Left lobe of liver (tissue), 2 donors: ENCODE measurements at regions not wholly inside any gene's neighbourhood (a gene's known extent, or its start where the extent isn't known, plus 50 kb on each side); places are given as distances from the start of the nearest gene placed in this dataset.

ENCODE experiments used
- ATAC-seq: fragments of 200-7000 bp; cut with Tn5 transposase; one replicate; pipeline ENCODE4 v1.9.1; 2020; ENCODE audit warnings: mild to moderate bottlenecking, moderate library complexity
- DNase-seq: peaks from one replicate; pipeline ENCODE4 v3.0.0-alpha.2; 2020; ENCODE audit warnings: low spot score
- donor health status: DM: no; HTN: no; CAD: no; lungs with moderate emphysema.
- donor health status: DM: no; HTN: yes; CAD: no.

DNA sequence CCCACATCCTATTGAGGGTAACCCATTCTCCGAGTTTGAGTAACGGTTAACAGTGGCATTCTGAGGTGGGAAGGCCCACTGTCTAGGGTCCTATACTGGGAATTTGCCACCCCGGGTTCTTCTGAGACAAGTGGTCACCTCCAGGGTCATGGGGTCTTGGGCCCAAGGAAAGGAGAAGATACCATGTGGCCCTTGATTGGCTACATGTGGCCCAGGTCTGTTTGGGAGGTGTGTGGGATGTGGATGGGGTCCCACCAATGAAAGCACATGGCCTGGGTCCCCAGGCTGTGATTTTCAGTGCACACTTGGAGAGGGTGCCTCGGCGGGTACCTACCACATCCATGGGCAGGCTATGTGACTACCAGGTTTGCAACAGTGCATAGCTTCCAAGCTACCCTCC lies 214.4 kb downstream of the UBE3A start:
- no peak for ATAC-seq
- DNase-seq, result no peak

DNA sequence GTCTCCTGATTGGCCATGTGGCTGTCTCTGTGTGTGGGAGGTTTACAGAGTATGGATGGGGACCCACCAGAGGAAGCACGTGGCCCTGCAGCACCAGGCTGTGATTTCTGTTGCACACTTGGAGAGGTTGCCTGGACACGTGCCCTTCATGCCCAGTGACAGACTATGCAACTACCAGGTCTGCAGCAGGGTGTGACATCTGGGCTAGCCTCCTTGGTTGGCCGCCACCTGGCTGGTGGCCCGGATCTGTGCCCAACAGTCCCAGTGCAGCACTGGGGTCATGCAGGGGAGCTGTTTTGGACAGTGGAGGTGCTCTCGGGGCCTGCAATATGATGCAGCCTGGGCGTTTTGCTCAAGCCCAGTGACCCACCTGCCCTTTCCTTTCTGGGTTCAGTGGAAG lies 212.5 kb downstream of the UBE3A start:
- ATAC-seq, result peak; percentile 89
- DNase-seq, result peak; percentile 73

DNA sequence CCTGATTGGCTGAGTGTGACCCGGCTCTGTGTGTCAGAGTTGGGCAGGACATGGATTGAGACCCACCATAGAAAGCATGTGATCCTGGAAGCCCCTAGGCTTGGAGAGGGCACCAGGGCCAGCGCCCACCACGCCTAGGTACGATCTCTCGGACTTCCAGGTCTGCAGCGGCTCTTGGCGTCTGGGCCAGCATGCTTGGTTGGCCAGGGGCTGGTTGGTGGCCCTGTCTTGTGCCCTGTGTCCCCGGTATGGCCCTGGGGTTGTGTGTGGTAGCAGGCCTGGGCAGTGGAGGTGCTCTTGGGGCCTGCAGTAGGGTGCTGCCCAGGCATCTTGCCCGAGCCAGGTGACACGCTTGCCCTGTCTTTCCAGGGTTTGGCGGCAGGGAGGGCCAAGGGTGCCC lies 210.6 kb downstream of the UBE3A start:
- ATAC-seq (no peak), DNase-seq (no peak)

DNA sequence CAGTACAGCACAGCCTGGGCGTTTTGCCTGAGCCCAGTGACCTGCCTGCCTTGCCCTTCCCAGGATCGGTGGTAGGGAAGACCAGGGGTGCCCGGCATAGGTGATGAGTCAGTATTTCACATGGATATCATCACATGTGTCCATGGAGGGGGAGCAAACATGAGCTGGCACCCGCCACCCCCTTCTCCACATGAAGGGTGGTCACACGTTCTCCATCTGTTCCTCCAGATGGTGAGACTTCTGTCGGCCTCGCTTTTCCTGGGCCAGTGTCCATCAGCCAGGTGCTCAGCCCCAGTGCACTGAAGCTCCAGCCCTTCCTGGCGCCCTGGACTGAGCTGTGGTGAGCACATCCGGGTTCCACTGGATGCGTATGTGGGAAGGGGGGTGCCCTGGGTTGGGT lies 208.4 kb downstream of the UBE3A start:
- no peak for ATAC-seq
- no peak for DNase-seq

DNA sequence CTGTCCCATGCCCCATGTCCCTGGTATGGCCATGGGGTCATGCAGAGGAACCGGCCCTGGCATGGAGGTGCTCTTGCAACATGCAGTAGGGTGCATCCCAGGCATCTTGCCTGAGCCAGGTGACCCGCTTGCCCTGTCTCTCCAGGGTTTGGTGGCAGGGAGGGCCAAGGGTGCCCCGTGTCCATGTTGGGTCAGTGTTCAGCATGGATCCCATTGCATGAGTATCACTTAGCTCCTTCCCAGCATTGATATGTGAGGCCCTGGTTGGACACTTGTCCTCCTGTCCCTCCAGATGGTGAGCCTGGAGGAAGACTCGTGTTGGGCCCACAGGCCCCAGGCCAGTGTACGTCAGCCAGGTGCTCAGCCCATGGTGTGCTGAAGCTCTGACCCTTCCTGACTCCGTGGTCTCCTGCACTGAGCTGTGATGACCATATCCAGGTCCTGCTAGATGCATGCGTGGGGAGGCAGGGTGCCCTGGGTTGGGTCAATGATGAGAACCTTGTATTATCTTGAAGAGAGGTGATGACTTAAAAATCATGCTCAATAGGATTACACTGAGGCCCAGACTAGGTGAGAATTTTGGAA lies 205.0 kb downstream of the UBE3A start:
- DNase-seq (no peak), ATAC-seq (no peak)

DNA sequence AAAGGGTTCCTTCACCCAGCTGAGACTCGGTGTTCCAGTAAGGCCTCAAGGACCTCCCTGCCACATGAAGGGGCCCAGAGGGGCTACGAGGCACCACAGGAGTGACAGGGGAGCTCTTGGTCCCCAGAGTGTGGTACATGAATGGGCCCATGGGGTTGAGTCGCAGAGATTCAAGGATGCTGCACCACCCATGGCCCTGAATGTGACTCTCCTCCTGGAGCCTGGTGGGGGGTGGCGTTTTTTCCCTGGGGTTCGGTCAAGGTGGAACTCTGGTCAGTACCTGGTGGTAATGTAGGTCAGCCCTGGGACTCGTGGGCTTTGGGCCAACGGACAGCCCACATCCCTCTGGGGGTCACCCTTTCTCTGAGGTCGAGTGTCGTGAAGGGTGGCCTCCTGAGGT lies 204.0 kb downstream of the UBE3A start:
- ATAC-seq, result no peak
- no peak for DNase-seq

DNA sequence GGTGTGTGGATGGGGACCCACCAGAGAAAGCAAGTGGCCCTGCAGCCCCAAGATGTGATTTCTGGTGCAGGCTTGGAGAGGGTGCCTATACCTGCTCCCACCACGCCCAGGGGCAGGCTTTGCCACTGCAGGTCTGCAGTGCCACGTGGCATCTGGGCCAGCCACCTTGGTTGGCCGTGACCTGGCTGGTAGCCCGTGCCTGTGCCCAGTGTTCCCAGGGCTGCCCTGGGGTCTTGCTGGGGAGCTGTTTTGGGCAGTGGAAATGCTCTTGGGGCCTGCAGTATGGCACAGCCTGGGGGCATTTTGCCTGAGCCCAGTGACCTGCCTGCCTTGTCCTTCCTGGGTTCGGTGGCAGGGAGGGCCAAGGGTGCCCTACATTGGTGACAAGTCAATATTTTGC lies 203.4 kb downstream of the UBE3A start:
- ATAC-seq (no peak), DNase-seq (no peak)

DNA sequence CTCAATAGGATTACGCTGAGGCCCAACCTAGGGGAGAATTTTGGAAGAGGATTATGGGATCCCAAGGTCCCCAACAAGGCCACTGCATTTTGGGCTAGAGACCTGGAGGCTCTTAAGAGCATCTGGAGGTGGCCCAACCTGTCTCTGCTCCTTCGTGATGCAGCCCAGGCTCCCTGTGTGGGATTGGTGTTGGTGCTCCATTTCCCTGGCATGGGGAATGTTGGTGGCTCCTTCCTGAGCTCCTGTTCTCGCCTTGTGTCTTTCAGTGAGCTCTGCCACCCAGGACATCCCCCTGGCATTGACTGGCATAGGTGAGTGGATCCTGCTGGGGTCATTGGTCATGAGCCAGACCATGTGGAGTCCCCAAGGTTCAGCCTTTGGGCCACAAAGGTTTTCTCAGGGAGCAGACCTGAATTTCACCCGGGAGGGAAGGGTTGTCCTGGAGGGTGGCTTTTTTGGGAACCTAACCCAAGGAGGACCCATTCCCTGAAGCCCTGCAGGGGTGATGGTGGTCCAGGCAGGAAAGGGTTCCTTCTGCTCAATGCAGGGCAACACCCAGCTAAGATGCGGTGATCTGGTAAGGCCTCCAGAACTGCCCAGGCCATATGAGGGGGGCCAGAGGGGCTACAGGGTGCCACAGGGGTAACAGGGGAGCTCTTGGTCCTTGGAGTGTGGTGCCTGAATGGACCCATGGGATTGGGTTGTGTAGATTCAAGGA lies 202.5 kb downstream of the UBE3A start:
- DNase-seq (no peak), ATAC-seq (no peak)

DNA sequence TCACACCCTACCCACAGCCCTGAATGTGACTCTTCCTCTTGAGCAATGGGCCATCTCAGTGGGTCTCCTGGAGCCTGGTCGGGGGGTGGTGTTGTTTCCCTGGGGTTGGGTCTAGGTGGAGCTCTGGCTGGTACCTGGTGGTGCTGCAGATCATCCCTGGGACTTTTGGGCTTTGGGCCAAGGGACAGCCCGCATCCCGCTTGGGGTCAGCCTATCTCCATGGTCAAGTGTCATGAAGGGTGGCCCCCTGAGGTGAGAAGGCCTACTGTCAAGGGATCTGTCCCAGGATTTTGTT lies 202.0 kb downstream of the UBE3A start:
- DNase-seq (no peak), ATAC-seq (no peak)

DNA sequence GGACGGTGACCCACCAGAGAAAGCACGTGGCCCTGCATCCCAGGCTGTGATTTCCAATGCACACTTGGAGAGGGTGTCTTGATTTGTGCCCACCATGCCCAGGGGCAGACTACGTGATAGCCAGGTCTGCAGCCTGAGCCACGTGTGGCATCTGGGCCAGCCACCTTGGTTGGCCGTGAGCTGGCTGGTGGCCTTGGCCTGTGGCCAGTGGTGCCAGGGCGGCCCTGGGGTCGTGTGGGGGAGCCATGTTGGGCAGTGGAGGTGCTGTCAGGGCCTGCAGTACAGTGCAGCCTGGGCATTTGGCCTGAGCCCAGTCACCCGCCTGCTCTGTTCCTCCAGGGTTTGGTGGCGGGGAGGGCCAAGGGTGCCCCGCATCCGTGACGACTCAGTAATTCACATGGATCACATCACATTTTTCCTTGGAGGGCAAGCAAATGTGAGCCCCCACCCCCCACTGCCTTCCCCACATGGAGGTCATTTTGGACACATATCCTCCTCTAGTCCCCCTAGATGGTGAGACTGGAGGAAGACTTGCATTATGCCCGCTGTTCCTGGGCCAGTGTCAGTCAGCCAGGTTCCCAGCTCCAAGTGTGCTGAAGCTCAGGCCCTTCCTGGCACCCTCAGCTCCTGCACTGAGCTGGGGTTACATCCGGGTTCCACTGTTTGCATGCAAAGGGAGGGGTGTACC lies 201.4 kb downstream of the UBE3A start:
- ATAC-seq, result no peak

DNA sequence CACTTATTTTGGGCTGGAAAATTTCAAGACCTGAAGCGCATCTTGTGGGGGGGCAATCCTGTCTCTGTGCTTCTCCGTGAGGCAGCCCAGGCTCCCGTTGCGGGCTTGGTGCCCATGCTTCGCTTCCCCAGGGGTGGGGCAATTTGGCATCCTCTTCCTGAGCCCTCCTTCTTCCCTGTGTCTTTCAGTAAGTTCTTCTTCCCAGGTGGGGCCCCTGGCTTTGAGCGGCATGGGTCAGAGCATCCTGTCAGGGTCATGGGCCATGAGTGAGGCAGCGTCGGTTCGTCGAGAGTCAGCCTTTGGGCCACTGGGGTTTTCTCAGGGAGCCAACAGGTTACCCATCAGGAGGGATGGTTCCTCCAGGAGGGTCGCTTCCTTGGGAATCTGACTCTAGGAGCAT lies 200.7 kb downstream of the UBE3A start:
- DNase-seq (no peak), ATAC-seq (no peak)

More for the DNA sequence above, 201.4 kb downstream of the UBE3A start:
- DNase-seq, result no peak

DNA sequence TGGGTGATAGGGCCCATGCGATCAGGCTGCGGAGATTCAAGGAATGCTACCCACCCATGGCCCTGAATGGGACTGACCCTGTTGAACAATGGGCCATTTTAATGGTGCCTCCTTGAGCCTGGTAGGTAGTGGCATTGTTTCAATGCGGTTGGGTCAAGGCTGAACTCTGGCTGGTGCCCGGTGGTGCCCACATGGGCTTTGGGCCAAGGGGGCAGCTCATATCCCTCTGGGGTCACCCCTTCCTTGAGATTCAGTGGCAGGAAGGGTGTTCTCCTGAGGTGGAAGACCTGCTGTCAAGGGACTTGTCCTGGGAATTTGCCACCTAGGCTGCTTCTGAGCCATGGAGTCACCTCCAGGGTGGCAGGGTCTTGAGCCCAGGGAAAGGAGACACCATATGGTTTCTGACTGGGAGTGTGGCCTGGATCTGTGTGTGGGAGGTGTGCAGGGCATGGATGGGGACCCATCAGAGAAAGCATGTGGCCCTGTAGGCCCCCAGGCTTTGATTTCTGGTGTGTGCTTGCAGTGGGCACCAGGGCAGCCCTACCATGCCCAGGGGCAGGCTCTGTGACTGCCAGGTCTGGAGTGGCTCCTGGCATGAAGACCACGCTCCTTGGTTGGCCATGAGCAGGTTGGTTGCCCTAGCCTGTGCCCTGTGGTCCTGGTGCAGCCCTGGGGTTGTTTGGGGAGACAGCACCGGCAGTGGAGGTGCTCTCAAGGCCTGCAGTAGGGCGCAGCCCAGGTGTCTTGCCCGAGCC lies 199.9 kb downstream of the UBE3A start:
- ATAC-seq (no peak), DNase-seq (no peak)

DNA sequence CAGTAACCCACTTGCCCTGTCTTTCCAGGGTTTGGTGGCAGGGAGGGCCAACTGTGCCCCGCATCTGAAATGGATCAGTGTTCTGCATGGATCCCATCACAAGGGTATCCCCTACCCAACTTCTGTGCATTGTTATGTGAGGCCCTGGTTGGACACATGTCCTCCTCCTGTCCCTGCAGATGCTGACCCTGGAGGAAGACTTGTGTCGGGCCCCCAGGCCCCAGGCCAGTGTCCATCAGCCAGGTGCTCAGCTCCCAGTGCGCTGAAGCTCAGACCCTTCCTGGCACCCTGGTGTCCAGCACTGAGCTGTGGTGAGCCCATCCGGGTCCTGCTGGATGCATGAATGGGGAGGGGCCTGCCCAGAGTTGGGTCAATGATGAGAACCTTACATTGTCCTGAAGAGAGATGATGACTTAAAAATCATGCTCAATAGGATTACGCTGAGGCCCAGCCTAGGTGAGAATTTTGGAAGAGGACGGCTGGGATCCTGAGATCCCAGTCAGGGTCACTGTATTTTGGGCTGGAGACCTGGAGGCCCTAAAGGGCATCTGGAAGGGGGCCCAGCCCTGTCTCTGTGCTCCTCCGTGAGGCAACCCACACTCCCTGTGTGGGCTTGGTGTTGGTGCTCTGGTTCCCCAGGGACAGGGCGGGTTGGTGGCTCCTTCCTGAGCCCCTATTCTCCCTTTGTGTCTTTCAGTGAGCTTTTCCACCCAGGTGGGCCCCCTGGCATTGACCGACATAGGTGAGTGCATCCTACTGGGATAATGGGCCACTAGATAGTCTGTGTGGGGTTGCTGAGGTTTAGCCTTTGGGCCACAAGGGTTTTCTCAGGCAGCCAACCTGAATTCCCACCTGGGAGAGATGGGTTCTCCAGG lies 199.1 kb downstream of the UBE3A start:
- ATAC-seq, result no peak
- no peak for DNase-seq

DNA sequence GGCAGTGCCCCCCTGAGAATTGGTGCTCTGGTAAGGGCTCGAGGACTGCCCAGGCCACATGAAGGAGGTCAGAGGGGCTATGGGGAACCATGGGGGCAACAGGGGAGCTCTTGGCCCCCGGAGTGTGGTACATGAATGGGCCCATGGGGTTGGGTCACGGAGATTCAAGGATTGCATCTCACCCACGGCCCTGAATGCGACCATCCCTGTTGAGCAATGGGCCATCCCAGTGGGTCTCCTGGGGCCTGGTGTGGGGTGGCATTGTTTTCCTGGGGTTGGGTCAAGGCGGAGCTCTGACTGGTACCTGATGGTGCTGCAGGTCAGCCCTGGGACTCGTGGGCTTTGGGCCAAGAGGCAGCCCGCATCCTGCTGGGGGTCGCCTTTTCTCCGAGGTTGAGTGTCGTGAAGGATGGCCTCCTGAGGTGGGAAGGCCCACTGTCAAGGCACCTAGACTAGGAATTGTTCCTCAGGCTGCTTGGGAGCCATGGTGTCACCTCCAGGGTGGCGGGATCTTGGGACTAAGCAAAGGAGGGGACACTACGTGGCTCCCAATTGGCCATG lies 198.3 kb downstream of the UBE3A start:
- DNase-seq (no peak), ATAC-seq (no peak)

DNA sequence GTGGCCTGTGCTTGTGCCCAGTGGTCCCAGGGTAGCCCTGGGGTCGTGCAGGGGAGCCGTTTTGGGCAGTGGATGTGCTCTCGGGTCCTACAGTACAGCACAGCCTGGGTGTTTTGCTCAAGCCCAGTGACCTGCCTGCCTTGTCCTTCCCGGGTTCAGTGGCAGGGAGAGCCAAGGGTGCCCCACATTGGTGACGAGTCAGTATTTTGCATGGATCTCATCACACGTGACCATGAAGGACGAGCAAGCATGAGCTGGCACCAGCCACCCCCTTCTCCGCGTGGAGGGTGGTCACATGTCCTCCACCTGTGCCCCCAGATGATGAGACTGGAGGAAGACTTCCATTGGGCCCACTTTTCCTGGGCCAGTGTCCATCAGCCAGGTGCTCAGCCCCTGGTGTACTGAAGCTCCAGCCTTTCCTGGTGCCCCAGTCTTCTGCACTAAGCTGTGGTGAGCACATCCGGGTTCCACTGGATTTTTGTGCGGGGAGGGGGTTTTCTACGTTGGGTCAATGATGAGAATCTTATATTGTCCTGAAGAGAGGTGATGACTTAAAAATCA lies 197.5 kb downstream of the UBE3A start:
- ATAC-seq, result no peak
- no peak for DNase-seq

DNA sequence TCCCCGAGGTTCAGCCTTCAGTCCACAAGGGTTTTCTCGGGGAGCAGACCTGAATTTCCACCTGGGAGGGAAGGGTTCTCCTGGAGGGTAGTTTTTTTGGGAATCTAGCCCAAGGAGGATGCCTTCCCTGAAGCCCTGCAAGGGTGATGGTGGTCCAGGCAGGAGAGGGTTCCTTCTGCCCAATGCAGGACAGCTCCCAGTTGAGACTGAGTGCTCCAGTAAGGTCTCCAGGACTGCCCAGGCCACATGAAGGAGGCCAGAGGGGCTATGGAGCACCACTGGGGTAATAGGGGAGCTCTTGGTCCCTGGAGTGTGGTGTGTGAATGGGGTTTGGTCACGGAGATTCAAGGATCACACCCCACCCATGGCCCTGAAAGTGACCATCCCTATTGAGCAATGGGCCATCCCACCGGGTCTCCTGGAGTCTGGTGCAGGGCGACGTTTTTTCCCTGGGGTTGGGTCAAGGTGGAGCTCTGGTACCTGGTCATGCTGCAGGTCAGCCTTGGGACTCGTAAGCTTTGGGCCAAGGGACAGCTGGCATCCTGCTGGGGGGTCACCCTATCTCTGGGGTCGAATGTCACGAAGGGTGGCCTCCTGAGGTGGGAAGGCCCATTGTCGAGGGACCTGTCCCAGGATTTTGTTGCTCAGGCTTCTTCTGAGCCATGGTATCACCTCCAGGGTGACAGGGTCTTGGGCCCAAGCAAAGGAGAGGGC lies 196.5 kb downstream of the UBE3A start:
- ATAC-seq (no peak), DNase-seq (peak; percentile 34)

DNA sequence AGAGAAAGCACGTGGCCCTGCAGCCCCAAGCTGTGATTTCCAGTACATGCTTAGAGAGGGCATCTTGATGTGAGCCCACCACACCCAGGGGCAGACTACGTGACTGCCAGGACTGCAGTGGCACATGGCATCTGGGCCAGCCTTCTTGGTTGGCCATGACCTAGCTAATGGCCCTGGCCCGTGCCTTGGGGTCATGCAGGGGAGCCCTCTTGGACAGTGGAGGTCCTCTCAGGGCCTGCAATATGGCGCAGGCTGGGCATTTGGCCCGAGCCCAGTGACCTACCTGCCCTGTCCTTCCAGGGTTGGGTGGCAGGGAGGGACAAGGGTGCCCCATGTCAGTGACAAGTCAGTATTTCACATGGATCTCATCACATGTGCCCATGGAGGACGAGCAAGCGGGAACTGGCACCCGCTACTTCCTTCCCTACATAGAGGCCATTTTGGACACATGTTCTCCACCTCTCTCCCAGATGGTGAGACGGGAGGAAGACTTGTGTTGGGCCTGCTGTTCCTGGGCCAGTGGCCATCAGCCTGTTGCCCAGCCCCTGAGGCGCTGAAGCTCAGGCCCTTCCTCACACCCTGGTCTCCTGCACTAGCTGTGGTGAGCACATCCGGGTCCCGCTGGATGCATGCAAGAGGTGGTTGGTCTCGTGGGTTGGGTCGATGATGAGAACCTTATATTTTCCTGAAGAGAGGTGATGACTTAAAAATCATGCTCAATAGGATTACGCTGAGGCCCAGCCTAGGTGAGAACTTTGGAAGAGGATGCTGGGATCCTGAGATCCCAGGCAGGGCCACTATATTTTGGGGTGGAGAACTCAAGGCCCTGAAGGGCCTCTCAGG lies 195.6 kb downstream of the UBE3A start:
- DNase-seq (no peak), ATAC-seq (no peak)

DNA sequence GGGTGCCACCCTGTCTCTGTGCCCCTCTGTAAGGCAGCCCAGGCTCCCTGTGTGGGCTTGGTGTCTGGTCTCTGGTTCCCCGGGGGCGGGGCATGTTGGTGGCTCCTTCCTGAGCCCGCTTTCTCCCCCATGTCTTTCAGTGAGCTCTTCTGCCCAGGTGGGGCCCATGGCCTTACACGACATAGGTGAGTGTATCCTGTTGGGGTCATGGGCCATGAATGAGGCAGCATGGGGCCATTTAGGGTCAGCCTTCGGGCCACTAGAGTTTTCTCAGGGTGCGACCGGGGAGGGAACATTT lies 195.1 kb downstream of the UBE3A start:
- ATAC-seq (no peak), DNase-seq (no peak)
